Astrocyte (in vitro differentiated cells and primary cell): ENCODE measurements at regions not wholly inside any gene's neighbourhood (a gene's known extent, or its start where the extent isn't known, plus 50 kb on each side); places are given as distances from the start of the nearest gene placed in this dataset.
A peak's percentile ranks its signal among the peaks of the same experiment; 100 is the strongest.

ENCODE experiments used
- DNase-seq: peaks from one replicate; pipeline ENCODE4 v3.0.0-alpha.2; 2010; ENCODE audit warnings: low read depth
- FAIRE-seq: peaks from 2 replicates; lab custom pipeline; 2011; peaks lifted over from hg19 to GRCh38; lab: Jason Lieb, UNC
- H2AFZ ChIP-seq: 2 replicates; pipeline ENCODE4 v1.6.0; 2012; ENCODE audit warnings: low read depth, low read length, inconsistent platforms
- H3K27ac ChIP-seq: 2 replicates; pipeline ENCODE4 v1.5.1; 2011; ENCODE audit warnings: low read depth, low read length, inconsistent platforms
- H3K27me3 ChIP-seq: 2 replicates; pipeline ENCODE4 v1.6.0; 2011; ENCODE audit warnings: low read length, inconsistent platforms; ENCODE audit not compliant: insufficient read depth
- H3K36me3 ChIP-seq: 2 replicates; pipeline ENCODE4 v1.5.1; 2011; ENCODE audit warnings: low read length, inconsistent platforms; ENCODE audit not compliant: insufficient read depth
- H3K4me1 ChIP-seq: 2 replicates; pipeline ENCODE4 v1.5.1; 2011; ENCODE audit warnings: low read length, inconsistent platforms; ENCODE audit not compliant: insufficient read depth
- H3K4me2 ChIP-seq: 2 replicates; pipeline ENCODE4 v1.6.0; 2012; ENCODE audit warnings: low read length, inconsistent platforms
- H3K4me3 ChIP-seq: 2 replicates; pipeline ENCODE4 v1.5.1; 2011; ENCODE audit warnings: low read depth, mild to moderate bottlenecking, low read length, inconsistent platforms; ENCODE audit not compliant: insufficient read depth
- H3K79me2 ChIP-seq: 2 replicates; pipeline ENCODE4 v1.6.0; 2012; ENCODE audit warnings: mild to moderate bottlenecking, low read length, inconsistent platforms; ENCODE audit not compliant: insufficient read depth
- H3K9ac ChIP-seq: 2 replicates; pipeline ENCODE4 v1.6.0; 2012; ENCODE audit warnings: mild to moderate bottlenecking, low read length, inconsistent platforms
- H3K9me3 ChIP-seq: 2 replicates; pipeline ENCODE4 v1.5.1; 2012; ENCODE audit warnings: low read depth, mild to moderate bottlenecking, low read length, inconsistent platforms; ENCODE audit not compliant: insufficient read depth
- H4K20me1 ChIP-seq: 2 replicates; pipeline ENCODE4 v1.6.0; 2012; ENCODE audit warnings: low read length, inconsistent platforms; ENCODE audit not compliant: insufficient read depth
- H3K27ac Mint-ChIP-seq: one replicate; pipeline ENCODE4 v1.8.0; 2021; ENCODE audit warnings: mild to moderate bottlenecking, mixed read lengths; ENCODE audit not compliant: unreplicated experiment
- H3K27me3 Mint-ChIP-seq: one replicate; pipeline ENCODE4 v1.8.0; 2021; ENCODE audit warnings: low read depth, mixed read lengths; ENCODE audit not compliant: unreplicated experiment
- H3K36me3 Mint-ChIP-seq: one replicate; pipeline ENCODE4 v1.8.0; 2021; ENCODE audit warnings: low read depth, mixed read lengths; ENCODE audit not compliant: unreplicated experiment
- H3K4me1 Mint-ChIP-seq: one replicate; pipeline ENCODE4 v1.8.0; 2021; ENCODE audit warnings: low read depth, mixed read lengths; ENCODE audit not compliant: unreplicated experiment
- H3K4me3 Mint-ChIP-seq: one replicate; pipeline ENCODE4 v1.8.0; 2021; ENCODE audit warnings: mild to moderate bottlenecking, moderate library complexity, mixed read lengths; ENCODE audit not compliant: unreplicated experiment
- H3K9me3 Mint-ChIP-seq: one replicate; pipeline ENCODE4 v1.8.0; 2021; ENCODE audit warnings: mild to moderate bottlenecking, mixed read lengths; ENCODE audit not compliant: unreplicated experiment
- EZH2 ChIP-seq: IDR thresholded peaks from 2 replicates; pipeline ENCODE4 v1.6.1; 2012; ENCODE audit warnings: mild to moderate bottlenecking, low read length, inconsistent platforms; ENCODE audit not compliant: insufficient read depth
- TF ChIP-seq, protein P1 (sequence below): IDR thresholded peaks from 2 replicates; pipeline ENCODE4 v1.5.1; 2011; ENCODE audit warnings: low read depth, mild to moderate bottlenecking, inconsistent platforms, low read length, moderate library complexity; ENCODE audit not compliant: insufficient read depth

DNA sequence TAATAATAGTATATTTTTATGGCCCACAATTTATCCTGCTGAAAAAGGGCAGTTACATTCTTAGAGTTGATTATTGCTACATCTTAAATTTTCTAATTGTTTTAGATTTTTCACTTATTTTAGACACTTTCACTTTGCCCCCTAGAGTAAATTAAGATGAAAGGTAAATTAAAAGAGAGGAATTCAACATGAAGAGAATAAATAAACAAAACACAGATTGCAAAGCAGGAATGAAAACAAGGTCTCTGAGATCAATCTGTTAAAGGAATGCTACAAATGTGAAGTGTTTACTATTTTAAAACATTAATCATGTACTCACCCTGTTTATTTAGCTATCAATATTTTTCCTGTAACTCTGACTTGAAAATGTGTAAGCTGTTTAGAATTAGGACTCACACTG is 113.5 kb upstream of the ETAA1 start:
- H3K4me1 Mint-ChIP-seq: peaks cover 3% of the 10 kb centered on the region
- Histone ChIP-seq H3K27me3 (no peaks in the 10 kb centered on the region), H2AFZ (no peak overlapping the region), H3K79me2 (no peaks in the 10 kb centered on the region), H3K9me3 (no peaks in the 10 kb centered on the region), H3K4me1 (no peaks in the 10 kb centered on the region), H3K27ac (no peak overlapping the region), H3K9ac (no peak overlapping the region), H3K36me3 (no peaks in the 10 kb centered on the region), H3K4me3 (no peak overlapping the region), H3K4me2 (no peak overlapping the region), H4K20me1 (no peaks in the 10 kb centered on the region)
- DNase-seq: no peak
- no peaks in the 10 kb centered on the region for H3K27me3 Mint-ChIP-seq
- FAIRE-seq: no peak
- H3K27ac Mint-ChIP-seq: no peak overlapping the region
- no peak overlapping the region for H3K4me3 Mint-ChIP-seq
- no peaks in the 10 kb centered on the region for H3K36me3 Mint-ChIP-seq
- H3K9me3 Mint-ChIP-seq: no peaks in the 10 kb centered on the region
- no peak for TF ChIP-seq EZH2
- TF ChIP-seq, protein P1, sequence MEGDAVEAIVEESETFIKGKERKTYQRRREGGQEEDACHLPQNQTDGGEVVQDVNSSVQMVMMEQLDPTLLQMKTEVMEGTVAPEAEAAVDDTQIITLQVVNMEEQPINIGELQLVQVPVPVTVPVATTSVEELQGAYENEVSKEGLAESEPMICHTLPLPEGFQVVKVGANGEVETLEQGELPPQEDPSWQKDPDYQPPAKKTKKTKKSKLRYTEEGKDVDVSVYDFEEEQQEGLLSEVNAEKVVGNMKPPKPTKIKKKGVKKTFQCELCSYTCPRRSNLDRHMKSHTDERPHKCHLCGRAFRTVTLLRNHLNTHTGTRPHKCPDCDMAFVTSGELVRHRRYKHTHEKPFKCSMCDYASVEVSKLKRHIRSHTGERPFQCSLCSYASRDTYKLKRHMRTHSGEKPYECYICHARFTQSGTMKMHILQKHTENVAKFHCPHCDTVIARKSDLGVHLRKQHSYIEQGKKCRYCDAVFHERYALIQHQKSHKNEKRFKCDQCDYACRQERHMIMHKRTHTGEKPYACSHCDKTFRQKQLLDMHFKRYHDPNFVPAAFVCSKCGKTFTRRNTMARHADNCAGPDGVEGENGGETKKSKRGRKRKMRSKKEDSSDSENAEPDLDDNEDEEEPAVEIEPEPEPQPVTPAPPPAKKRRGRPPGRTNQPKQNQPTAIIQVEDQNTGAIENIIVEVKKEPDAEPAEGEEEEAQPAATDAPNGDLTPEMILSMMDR: no peak

DNA sequence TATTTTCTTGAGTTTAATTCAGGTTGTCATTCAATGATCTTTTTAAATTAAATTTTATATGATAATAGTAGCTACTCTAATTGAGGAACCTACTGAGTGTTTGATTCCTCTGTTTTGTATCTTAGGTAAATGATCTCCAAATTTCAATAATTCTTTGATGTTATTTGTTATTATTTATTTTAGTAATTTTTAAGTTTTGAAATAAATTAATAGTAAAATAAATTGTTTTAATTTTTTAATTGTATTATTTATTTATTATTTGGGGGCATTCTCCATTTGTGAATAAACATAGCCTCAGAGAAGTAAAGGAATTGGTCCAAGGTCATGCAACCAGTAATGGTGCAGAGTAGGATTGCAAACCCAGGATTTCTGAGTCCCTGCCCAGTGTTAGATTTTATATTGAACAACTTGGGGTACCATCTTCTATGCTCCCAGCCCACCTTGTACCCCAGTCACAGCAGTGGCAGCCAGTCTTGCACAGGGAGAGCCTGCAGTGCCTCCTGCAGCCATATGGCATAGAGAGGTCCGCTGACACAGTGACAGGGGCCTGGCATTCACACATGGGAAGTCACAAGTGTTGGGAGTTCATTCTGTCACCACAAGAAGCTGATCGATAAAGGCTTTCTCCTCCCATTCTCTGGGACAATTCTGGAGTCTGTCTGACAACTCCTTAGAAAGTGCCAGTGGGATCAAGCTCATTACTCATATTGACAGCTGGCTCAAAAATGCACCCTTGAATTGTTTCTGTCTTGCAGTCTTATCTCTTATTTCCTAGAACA is 110.0 kb upstream of the ETAA1 start:
- Histone ChIP-seq H2AFZ (no peak overlapping the region), H3K27me3 (no peaks in the 10 kb centered on the region), H3K79me2 (no peaks in the 10 kb centered on the region), H3K4me3 (no peak overlapping the region), H3K9ac (no peak overlapping the region), H3K4me1 (peaks cover 13% of the 10 kb centered on the region), H3K9me3 (no peaks in the 10 kb centered on the region), H3K27ac (no peak overlapping the region), H3K36me3 (no peaks in the 10 kb centered on the region), H4K20me1 (no peaks in the 10 kb centered on the region), H3K4me2 (no peak overlapping the region)
- TF ChIP-seq EZH2: no peak
- TF ChIP-seq, protein P1: no peak
- H3K36me3 Mint-ChIP-seq: no peaks in the 10 kb centered on the region
- H3K27ac Mint-ChIP-seq: no peak overlapping the region
- DNase-seq (peak; percentile 19), FAIRE-seq (peak; percentile 20)
- H3K27me3 Mint-ChIP-seq: no peaks in the 10 kb centered on the region
- peaks cover 8% of the 10 kb centered on the region for H3K4me1 Mint-ChIP-seq
- H3K4me3 Mint-ChIP-seq: no peak overlapping the region
- no peaks in the 10 kb centered on the region for H3K9me3 Mint-ChIP-seq

DNA sequence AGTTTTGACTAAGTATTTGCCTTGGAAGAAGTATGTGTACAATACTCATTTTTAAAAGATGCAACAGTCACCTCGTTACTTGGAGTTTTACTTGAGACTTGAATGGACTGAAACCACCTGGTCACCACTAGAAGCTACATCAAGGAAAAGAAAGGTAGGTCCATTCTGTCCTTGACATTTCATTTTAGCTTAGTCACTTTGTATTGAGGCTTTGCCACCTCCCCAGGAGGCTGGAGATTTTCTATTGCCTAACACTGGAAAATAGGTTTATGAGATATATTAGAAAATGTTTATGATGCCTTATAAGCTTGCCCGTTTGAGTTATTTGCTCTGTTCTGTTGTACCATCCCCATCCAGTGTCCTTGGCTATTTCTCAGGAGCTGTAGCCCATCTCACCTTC is 107.9 kb upstream of the ETAA1 start:
- no peaks in the 10 kb centered on the region for H3K27me3 Mint-ChIP-seq
- no peaks in the 10 kb centered on the region for H4K20me1 ChIP-seq
- peaks cover 13% of the 10 kb centered on the region for H3K4me1 ChIP-seq
- peak overlapping the region; percentile 49 for H3K9ac ChIP-seq
- H3K9me3 ChIP-seq: no peaks in the 10 kb centered on the region
- H3K9me3 Mint-ChIP-seq: no peaks in the 10 kb centered on the region
- no peaks in the 10 kb centered on the region for H3K36me3 Mint-ChIP-seq
- no peak overlapping the region for H2AFZ ChIP-seq
- FAIRE-seq: no peak
- no peak overlapping the region for H3K27ac Mint-ChIP-seq
- H3K4me1 Mint-ChIP-seq: peaks cover 8% of the 10 kb centered on the region
- H3K79me2 ChIP-seq: no peaks in the 10 kb centered on the region
- DNase-seq: no peak
- H3K4me3 Mint-ChIP-seq: no peak overlapping the region
- H3K27ac ChIP-seq: peak overlapping the region; percentile 82
- no peaks in the 10 kb centered on the region for H3K36me3 ChIP-seq
- no peak overlapping the region for H3K4me3 ChIP-seq
- H3K27me3 ChIP-seq: no peaks in the 10 kb centered on the region
- peak overlapping the region; percentile 14 for H3K4me2 ChIP-seq
- TF ChIP-seq, protein P1: no peak
- TF ChIP-seq EZH2: no peak
